ENCODE measurements at regions not wholly inside any gene's neighbourhood (a gene's known extent, or its start where the extent isn't known, plus 50 kb on each side); places are given as distances from the start of the nearest gene placed in this dataset.

DNA sequence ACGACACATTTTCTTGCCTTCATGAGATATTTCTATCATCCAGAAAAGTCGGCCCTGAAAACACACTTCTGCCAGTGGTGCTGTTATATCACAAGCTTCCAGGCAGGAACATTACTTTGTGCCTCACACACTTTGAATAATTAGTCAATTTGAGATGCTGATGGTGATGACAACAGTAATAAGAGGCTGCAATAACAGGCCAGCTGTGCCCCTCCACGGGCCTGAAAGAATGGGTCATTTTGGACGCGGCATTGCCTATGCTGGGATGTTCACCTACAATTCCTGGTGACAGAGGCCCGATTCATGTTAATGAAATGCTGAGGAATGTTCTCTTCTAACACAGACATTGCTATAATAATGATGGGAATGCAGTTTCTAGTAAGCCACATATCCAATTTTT, 463.8 kb upstream of the KIRREL3 start:
- DNase-seq: no peak
- Histone ChIP-seq H3K4me3 (no peak overlapping the region), H3K9me3 (no peaks in the 10 kb centered on the region; the same call in 1 of the 2 replicates)

DNA sequence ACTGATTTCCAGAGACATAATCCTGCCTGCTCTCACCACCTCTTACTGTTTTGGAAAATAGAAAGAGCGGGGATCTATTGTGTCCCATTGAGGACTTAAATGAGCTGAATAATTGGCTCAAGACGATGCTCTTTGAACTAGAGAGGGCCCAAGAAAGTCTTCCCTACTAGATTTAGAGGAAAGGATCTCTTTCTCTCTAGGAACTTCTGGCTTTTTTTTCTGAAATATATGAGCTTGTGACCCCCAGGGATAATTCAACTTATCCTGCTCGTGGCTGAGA, 461.4 kb upstream of the KIRREL3 start:
- H3K27me3 ChIP-seq: peaks cover 3% of the 10 kb centered on the region; the same call in 1 of the 2 replicates
- DNase-seq: no peak
- H3K36me3 ChIP-seq: no peaks in the 10 kb centered on the region
- no peaks in the 10 kb centered on the region for H3K9me3 ChIP-seq
- no peak overlapping the region for H3K4me3 ChIP-seq

More for the DNA sequence above, 463.8 kb upstream of the KIRREL3 start:
- Histone ChIP-seq H3K36me3 (no peaks in the 10 kb centered on the region), H3K27me3 (peaks cover 3% of the 10 kb centered on the region; the same call in 1 of the 2 replicates)

DNA sequence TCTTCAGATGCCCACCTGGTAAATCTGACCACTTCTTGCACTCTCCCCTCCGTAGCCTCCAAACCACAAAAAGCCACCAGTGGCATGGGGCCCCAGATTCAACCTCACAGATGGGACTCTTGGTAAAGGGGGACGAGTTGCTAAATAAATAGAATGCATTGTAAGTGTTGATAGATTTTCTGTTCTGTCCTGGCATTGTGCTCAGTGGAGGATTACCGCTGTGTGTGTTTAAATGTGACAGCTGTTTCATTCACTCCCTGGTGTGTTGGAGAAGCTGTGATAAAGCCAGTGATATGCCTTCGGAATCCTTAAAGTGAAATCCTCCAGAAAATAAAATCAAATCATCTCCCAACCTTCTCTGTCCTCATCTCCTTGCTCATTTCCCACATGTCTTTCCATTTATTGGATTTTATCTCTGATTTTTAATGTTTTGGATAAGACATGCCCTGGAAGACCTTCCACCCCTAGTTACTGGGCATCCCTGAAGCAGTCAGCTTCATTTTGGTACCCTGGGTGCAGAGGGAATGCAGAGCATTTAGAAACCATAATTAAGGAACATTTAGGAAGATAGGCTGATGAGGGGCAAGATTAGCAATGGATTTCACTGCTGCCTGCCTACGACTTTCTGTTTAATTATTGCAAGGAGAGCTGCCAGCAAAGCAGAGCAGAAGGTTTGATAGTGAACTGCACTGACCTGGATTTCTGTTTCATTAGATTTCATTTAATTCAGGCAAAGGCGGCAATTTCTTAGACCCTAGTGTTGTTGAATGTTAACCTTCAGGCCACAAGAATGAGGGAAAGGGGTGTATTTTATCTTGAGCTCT, 460.9 kb upstream of the KIRREL3 start:
- Histone ChIP-seq H3K4me3 (no peak overlapping the region), H3K27me3 (peaks cover 3% of the 10 kb centered on the region; the same call in 1 of the 2 replicates), H3K9me3 (no peaks in the 10 kb centered on the region), H3K36me3 (no peaks in the 10 kb centered on the region)
- DNase-seq: no peak

DNA sequence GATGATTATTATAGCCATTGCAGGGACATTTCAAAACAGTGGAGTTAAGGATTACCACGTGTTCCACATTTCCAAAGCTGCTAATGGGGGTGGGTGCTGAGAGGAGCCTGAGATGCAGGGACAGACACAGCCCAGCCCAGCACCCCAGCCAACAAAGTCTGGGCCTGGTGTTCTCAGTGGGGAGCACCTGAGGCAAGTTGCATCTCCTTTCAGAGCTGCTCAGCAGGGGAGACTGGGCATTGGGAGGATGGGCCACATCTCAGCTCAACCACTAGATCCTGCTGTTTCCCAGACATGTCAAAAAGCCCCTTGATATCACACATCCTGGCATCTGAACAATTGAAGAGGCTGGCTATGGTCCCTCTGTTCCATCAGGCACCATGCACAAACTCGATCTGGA, 458.0 kb upstream of the KIRREL3 start:
- H3K9me3 ChIP-seq: no peaks in the 10 kb centered on the region
- DNase-seq: no peak
- H3K4me3 ChIP-seq: no peak overlapping the region
- no peaks in the 10 kb centered on the region for H3K36me3 ChIP-seq
- H3K27me3 ChIP-seq: peaks cover 1% of the 10 kb centered on the region; the same call in 1 of the 2 replicates

DNA sequence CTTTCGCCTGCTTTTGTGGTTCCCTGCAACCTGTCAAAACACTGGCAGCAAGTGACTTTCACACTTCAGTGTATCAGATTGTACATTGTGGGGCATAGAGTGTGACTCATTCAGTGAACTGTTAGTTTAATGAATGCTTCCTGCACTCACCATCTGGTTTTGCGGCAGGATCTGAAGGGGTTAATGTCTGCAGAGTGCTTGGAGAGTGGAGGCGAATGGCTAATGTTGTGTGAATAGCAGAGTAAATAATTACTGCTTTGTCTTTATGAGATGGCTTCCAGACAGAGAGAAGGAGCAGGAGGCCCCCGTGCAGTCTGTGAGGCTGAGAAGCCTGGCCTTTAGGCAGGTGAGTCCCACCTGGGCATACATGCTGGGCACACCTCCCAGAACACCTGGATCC, 454.3 kb upstream of the KIRREL3 start:
- no peaks in the 10 kb centered on the region for H3K9me3 ChIP-seq

DNA sequence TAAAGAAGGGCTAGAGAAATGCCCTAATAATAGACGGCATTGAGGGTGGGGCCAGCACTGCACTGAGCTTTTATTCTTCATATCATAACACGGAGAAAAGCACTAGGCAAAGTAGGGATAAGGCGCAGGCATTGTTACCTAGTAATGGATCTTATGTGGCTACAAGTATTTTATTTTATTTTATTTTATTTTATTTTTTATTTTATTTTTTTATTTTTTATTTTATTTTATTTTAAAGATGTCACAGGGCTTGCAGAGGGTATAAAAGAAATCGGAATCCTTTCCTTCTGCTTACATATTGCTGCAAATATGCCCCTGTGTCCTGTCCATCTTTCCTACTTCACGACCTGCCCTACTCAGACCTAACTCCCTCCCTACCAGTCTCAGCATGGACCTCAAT, 452.0 kb upstream of the KIRREL3 start:
- H3K36me3 ChIP-seq: no peaks in the 10 kb centered on the region
- 0 out of 2 replicates have a peak, but pooled peaks cover 2% of the 10 kb centered on the region for H3K27me3 ChIP-seq
- no peaks in the 10 kb centered on the region for H3K9me3 ChIP-seq
- no peak for DNase-seq
- H3K4me3 ChIP-seq: no peak overlapping the region

More for the DNA sequence above, 454.3 kb upstream of the KIRREL3 start:
- no peak overlapping the region for H3K4me3 ChIP-seq
- DNase-seq: no peak
- no peaks in the 10 kb centered on the region for H3K36me3 ChIP-seq
- H3K27me3 ChIP-seq: 0 out of 2 replicates have a peak, but pooled peaks cover 2% of the 10 kb centered on the region

DNA sequence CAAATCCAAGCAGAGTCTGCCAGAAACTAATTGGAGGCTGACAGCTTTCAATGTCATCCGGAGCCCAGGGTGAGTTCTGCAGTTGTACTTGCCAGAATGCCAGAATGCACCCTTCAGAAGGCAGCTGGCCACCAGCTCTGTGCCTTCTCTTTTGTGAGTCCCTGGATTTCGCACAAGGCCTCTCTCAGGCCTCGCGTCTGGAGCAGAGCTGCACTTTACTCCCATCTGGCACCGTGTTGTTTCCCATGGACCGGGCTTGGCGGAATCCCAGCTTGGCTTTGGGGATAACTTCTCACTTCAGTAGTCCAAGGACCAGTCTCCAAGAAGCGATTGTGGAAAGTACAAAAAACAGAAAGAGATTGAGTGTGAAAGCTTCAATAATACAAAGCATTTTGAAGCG, 451.3 kb upstream of the KIRREL3 start:
- no peak for DNase-seq
- Histone ChIP-seq H3K9me3 (no peaks in the 10 kb centered on the region), H3K27me3 (peaks cover 2% of the 10 kb centered on the region; the same call in 1 of the 2 replicates), H3K4me3 (no peak overlapping the region), H3K36me3 (no peaks in the 10 kb centered on the region)

DNA sequence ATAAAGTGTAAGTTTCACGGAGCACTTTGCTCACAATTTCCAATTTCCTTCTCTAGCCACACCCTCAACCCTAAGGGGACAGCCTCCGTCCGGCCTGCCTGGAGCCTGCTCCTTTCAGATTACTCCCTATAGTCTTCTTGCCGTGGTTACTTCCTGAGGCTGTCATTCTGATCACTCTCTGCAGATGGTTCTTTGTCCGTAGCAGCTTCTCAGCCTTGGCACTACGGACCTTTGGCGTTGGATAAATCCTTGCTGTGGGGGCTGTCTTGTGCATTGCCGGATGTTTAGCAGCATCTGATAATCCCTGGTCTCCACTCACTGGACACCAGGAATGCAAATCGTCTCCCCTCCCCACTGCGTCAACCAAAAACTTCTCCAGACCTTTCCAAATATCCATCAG, 447.5 kb upstream of the KIRREL3 start:
- Histone ChIP-seq H3K36me3 (no peaks in the 10 kb centered on the region), H3K4me3 (no peak overlapping the region), H3K27me3 (peaks cover under 1% of the 10 kb centered on the region; the same call in 1 of the 2 replicates), H3K9me3 (no peaks in the 10 kb centered on the region)
- no peak for DNase-seq

DNA sequence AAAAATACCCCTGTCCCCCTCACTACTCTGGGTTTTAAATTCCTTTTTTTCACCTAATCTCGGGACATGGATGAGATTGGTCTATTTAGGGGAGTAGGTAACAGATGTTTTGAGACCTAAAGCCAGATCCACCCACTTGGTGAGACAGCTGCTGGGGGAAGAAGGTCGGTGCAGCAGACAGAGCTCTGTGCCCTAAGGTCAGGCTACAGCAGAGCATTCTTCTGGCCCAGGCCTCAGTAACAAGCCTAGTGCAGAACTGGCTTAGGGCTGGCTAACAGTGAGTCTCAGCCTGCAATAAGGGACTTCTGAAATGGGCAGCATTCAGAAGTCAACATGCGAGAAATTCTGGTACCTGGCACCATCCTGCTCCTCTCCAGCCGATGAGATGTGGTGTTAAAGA, 444.9 kb upstream of the KIRREL3 start:
- no peak overlapping the region for H3K4me3 ChIP-seq
- no peaks in the 10 kb centered on the region for H3K9me3 ChIP-seq
- no peaks in the 10 kb centered on the region; the same call in 1 of the 2 replicates for H3K27me3 ChIP-seq
- DNase-seq: no peak
- H3K36me3 ChIP-seq: no peaks in the 10 kb centered on the region

DNA sequence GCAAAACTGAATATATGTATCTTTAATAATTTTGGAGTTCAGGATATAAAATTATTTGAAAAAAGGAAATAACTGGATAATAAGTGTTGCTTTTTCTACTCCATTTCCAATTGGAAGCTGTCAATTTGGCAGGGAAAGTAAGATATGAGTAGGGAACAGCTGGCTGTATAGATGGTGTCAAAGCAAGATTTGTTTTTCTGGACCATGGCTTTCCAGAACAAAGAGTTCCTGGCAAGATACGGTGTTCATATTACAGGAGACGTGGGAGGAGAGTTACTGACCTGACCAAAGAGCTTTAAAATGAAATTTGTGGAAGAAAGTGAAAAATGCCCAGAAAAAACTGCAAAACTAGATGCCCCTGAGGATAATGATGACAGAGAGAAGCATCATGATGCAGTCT, 442.7 kb upstream of the KIRREL3 start:
- DNase-seq: no peak
- peaks cover 2% of the 10 kb centered on the region; the same call in 1 of the 2 replicates for H3K27me3 ChIP-seq
- no peak overlapping the region for H3K4me3 ChIP-seq
- H3K9me3 ChIP-seq: no peaks in the 10 kb centered on the region; the same call in 1 of the 2 replicates
- H3K36me3 ChIP-seq: no peaks in the 10 kb centered on the region

DNA sequence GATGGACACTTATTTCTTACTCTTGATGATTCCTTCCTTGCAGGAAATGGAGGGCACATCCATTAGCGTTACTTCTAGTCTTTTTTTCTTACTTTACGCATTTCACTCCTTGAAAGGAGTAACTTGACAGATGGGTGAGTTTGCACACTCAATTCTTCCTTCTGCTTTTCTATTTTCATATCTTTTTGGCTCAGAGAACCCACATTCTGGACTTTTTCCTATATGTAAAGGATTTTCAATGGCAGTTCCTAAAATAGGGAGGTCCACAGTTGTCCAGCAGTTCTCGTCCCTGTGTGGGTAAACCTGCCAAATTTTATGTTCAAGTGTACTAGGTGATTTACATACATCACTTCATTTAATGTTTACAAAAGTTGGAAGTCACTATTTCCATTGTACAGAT, 440.0 kb upstream of the KIRREL3 start:
- Histone ChIP-seq H3K9me3 (no peaks in the 10 kb centered on the region; the same call in 1 of the 2 replicates), H3K36me3 (no peaks in the 10 kb centered on the region), H3K4me3 (no peak overlapping the region), H3K27me3 (0 out of 2 replicates have a peak, but pooled peaks cover 2% of the 10 kb centered on the region)
- no peak for DNase-seq

DNA sequence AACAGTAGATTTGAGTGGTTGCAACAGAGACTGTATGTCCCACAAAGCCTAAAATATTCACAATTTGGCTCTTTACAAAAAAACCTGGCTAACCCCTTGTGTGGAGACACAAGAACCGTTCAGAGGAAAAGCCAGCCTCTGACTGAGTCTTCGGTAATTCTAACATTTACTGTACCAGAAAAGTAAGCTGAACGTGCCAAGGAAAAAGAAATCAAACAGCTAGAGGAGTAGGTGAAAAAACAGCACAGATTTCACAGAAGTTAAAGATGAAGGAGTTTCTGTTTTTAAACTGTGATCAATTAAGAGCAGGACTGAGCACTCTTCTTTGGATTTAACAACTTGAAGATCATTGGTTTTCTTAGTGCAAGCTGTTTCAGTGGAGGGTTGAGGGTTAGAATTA, 424.7 kb upstream of the KIRREL3 start:
- no peaks in the 10 kb centered on the region for H3K9me3 ChIP-seq
- no peak for DNase-seq
- no peaks in the 10 kb centered on the region for H3K36me3 ChIP-seq
- peaks cover 7% of the 10 kb centered on the region; the same call in 1 of the 2 replicates for H3K27me3 ChIP-seq
- H3K4me3 ChIP-seq: no peak overlapping the region

DNA sequence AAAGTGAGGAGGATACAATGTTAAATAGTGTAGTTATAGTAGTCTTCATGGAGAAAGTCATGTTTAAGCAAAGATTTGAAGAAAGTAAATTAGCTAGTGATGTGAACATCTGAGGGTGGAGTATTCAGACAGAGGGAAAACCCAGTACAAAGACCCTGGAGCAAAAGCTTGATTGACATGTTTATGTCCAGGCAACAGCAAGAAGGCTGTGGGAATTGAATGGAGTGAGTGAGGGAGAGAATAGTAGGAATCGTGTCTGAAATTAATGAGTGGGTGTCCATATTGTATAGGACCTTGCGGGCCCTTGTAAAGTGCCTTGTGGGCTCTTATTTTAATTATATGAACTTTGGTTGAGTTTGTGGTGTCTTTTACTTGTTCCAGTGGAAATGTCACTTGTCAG, 424.1 kb upstream of the KIRREL3 start:
- H3K36me3 ChIP-seq: no peaks in the 10 kb centered on the region
- no peak for DNase-seq
- peaks cover 7% of the 10 kb centered on the region; the same call in 1 of the 2 replicates for H3K27me3 ChIP-seq
- no peak overlapping the region for H3K4me3 ChIP-seq
- H3K9me3 ChIP-seq: no peaks in the 10 kb centered on the region

DNA sequence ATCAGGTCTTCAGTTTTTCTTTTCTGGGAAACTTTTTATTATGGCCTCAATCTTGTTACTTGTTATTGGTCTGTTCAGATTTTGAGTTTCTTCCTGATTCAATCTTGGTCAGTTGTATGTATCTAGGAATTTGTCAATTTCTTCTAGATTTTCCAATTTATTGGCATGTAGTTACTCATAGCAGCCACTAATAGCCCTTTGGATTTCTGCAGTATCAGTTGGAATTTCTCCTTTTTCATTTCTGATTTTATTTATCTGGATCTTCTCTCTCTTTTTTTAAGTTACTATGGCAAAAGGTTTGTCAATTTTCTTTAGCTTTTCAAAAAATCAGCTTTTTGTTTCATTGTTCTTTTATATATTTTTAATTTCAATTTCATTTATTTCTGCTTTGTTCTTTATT, 419.6 kb upstream of the KIRREL3 start:
- DNase-seq: no peak
- Histone ChIP-seq H3K27me3 (peaks cover 13% of the 10 kb centered on the region), H3K9me3 (no peaks in the 10 kb centered on the region), H3K36me3 (no peaks in the 10 kb centered on the region), H3K4me3 (no peak overlapping the region)

DNA sequence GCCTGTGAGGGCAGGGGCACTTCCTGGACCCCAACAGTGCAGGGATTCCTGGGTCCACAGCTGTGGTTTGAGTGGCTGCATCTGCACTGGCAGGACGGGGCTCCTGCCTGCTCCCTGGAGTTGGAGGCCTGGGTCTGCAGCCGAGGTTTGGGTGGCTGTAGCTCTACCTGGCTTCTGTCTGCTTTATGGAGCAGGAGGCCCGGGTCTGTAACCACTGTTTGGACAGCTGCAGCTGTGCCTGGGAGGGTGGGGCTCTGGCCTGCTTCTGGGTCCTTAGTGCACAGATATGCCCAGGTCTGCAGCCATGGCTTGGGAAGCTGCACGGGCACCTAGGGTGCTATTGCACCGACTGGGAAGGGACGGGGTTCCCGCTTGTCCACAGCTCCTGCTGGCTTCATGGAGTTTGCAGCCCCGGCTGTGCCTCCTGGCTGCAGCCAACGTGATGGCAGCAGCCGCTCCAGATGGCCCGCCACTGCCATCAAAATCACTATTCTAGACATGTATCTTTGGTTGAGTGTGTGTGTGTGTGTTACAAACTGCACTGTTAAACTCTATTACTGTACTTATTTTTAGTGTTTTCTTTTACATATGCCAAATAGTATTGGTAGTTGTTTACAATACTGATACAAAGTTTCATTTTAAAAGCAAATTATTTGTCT, 412.3 kb upstream of the KIRREL3 start:
- H3K9me3 ChIP-seq: no peaks in the 10 kb centered on the region
- H3K36me3 ChIP-seq: no peaks in the 10 kb centered on the region
- H3K27me3 ChIP-seq: peaks cover 2% of the 10 kb centered on the region; the same call in 1 of the 2 replicates
- no peak overlapping the region for H3K4me3 ChIP-seq
- no peak for DNase-seq

DNA sequence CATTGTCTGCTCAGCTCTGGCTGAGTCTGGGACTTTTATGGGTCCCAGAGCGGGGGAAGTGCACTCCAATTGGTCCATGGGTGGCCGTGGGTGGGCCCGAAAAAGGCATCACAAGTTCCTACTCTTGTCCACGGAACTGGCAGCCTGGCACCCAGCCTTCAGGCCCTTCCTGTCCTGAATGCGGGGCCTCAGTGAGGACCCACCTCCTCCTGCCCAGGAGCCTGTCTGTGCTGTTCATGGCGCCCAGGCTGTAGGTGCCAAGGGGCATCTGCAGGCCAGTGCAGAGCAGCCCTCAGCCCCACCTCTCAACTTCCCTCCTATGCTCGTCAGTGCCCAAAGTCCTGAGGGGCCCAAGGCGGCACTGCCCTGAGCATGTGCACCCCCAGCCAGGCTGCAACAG, 411.7 kb upstream of the KIRREL3 start:
- DNase-seq: no peak
- no peaks in the 10 kb centered on the region for H3K9me3 ChIP-seq
- H3K4me3 ChIP-seq: no peak overlapping the region
- no peaks in the 10 kb centered on the region for H3K27me3 ChIP-seq
- H3K36me3 ChIP-seq: no peaks in the 10 kb centered on the region

DNA sequence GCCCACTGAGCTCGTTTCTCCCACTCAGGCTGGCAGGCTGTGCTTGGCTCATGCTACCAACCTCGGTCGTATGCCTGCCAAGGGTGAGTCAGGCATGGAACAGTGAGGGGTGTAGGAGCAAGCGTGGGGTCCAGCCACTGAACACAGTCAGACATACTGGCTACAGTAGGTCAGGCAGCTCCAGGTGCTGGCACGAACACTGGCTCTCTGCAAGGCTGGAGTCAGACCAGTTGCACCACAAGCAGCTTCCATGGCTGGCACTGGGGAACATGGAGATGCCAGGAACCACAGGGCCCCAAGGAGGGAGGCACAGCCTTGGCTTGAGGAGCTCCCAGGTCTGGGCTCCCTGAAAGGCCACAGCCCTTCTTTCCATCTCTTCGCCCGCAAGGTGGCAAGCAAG, 410.7 kb upstream of the KIRREL3 start:
- H3K27me3 ChIP-seq: no peaks in the 10 kb centered on the region
- DNase-seq: peak; percentile 3
- H3K9me3 ChIP-seq: no peaks in the 10 kb centered on the region
- H3K36me3 ChIP-seq: no peaks in the 10 kb centered on the region
- H3K4me3 ChIP-seq: no peak overlapping the region

DNA sequence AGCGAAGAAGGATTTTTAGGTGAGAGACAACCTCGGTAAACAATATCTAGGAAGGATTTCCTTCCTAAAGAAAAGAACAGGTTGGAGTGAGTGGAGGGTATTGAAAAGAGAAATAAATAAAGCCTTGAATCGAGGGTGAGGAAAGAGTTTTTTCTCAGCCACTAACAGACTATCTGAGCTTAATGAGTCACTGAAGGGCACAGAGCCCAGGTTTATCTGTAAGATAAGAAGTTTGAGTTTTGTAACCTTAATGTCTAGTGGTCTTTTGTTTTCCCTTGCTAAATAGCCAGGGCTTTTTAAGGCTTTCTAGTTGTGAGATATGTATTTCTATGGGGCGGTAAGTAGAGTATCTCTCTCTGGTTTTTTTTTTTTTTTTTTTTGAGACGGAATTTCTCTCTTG, 394.5 kb upstream of the KIRREL3 start:
- Histone ChIP-seq H3K9me3 (no peaks in the 10 kb centered on the region), H3K36me3 (no peaks in the 10 kb centered on the region), H3K4me3 (no peak overlapping the region), H3K27me3 (0 out of 2 replicates have a peak, but pooled peaks cover 5% of the 10 kb centered on the region)
- DNase-seq: no peak

Measured in MG63 (cell line).